BLaER1 (cell line): ENCODE measurements at regions not wholly inside any gene's neighbourhood (a gene's known extent, or its start where the extent isn't known, plus 50 kb on each side); places are given as distances from the start of the nearest gene placed in this dataset.

Source experiments
- H3K27ac ChIP-seq: shearing (Covaris generic); formaldehyde crosslinking; 2 replicates; pipeline ENCODE4 v1.8.1; 2022
- H3K27me3 ChIP-seq: shearing (Covaris generic); formaldehyde crosslinking; 2 replicates; pipeline ENCODE4 v1.8.1; 2022
- H3K36me3 ChIP-seq: shearing (Covaris generic); formaldehyde crosslinking; 2 replicates; pipeline ENCODE4 v1.8.1; 2022
- H3K4me1 ChIP-seq: shearing (Covaris generic); formaldehyde crosslinking; 2 replicates; pipeline ENCODE4 v1.8.1; 2022
- H3K4me2 ChIP-seq: shearing (Covaris generic); formaldehyde crosslinking; 2 replicates; pipeline ENCODE4 v1.8.1; 2022
- H3K4me3 ChIP-seq: shearing (Covaris generic); formaldehyde crosslinking; 2 replicates; pipeline ENCODE4 v1.8.1; 2022
- H3K9ac ChIP-seq: shearing (Covaris generic); formaldehyde crosslinking; 2 replicates; pipeline ENCODE4 v1.8.1; 2022
- H3K9me3 ChIP-seq: shearing (Covaris generic); formaldehyde crosslinking; 2 replicates; pipeline ENCODE4 v1.8.1; 2022
- H4K20me1 ChIP-seq: shearing (Covaris generic); formaldehyde crosslinking; 2 replicates; pipeline ENCODE4 v1.8.1; 2022
- Cebpa-rat ChIP-seq: shearing (Covaris generic); IDR thresholded peaks from 2 replicates; pipeline ENCODE4 v1.8.1; 2022

GRCh38 chr13:77458736-77459135 lies 76.8 kb upstream of the SCEL start:
- no peak for TF ChIP-seq Cebpa-rat
- Histone ChIP-seq H3K4me2 (no peak overlapping the region), H3K36me3 (no peaks in the 10 kb centered on the region), H3K27ac (no peak overlapping the region), H3K9ac (no peak overlapping the region), H4K20me1 (no peaks in the 10 kb centered on the region), H3K4me3 (no peak overlapping the region), H3K4me1 (0 out of 2 replicates have a peak, but pooled peaks cover 6% of the 10 kb centered on the region), H3K27me3 (no peaks in the 10 kb centered on the region), H3K9me3 (no peaks in the 10 kb centered on the region)

DNA sequence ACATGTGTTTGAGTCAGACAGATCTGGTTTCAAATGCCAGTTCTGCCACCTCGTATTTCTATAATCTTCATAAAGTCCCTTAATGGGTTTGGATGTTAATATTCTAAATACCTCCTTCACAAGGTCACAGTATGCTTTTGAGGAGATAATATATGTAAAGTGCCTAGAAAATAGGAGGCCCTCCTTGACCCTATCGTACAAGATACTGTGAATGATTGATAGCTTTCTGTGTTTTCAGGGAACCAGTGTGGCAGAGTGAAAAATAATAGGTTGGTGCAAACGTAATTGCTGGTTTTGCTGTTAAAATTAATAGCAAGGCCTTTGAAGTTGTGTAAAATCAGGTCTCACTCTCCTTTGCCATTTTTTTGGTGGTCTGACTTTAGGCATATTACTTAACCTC lies 77.5 kb upstream of the SCEL start:
- no peak overlapping the region for H3K9ac ChIP-seq
- H3K4me3 ChIP-seq, result no peak overlapping the region
- H3K9me3 ChIP-seq, result no peaks in the 10 kb centered on the region
- H3K36me3 ChIP-seq, result no peaks in the 10 kb centered on the region
- no peaks in the 10 kb centered on the region for H4K20me1 ChIP-seq
- H3K27me3 ChIP-seq, result no peaks in the 10 kb centered on the region
- H3K27ac ChIP-seq, result no peak overlapping the region
- no peak overlapping the region for H3K4me2 ChIP-seq
- no peak for TF ChIP-seq Cebpa-rat
- H3K4me1 ChIP-seq, result 0 out of 2 replicates have a peak, but pooled peaks cover 6% of the 10 kb centered on the region

DNA sequence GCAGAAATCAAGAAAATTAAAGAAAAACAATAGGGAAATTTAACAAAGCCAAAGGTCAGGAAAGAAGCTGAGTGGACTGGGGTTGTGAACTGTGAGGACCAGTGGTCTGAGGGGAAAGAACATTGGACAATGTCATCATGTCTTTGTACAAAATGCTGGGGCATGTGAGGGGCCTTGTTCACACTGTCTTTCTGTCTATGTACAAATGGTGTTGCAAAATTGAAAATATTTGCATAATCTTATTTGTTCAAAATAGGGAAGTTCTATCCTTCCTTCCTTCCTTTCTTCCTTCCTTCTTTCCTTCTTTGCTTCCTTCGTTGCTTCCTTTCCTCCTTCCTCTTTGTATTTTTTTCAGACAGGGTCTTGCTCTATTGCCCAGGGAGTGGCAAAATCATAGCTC lies 79.2 kb upstream of the SCEL start:
- Histone ChIP-seq H3K36me3 (no peaks in the 10 kb centered on the region), H4K20me1 (no peaks in the 10 kb centered on the region), H3K4me2 (no peak overlapping the region), H3K4me3 (no peak overlapping the region), H3K9me3 (no peaks in the 10 kb centered on the region), H3K9ac (no peak overlapping the region), H3K27me3 (no peaks in the 10 kb centered on the region), H3K27ac (no peak overlapping the region), H3K4me1 (0 out of 2 replicates have a peak, but pooled peaks cover 6% of the 10 kb centered on the region)
- TF ChIP-seq Cebpa-rat, result no peak

- Histone ChIP-seq H3K9me3 (no peaks in the 10 kb centered on the region), H3K4me3 (no peak overlapping the region), H4K20me1 (no peaks in the 10 kb centered on the region), H3K27me3 (no peaks in the 10 kb centered on the region), H3K9ac (no peak overlapping the region), H3K4me1 (no peaks in the 10 kb centered on the region), H3K27ac (no peak overlapping the region), H3K4me2 (no peak overlapping the region), H3K36me3 (no peaks in the 10 kb centered on the region)
- TF ChIP-seq Cebpa-rat, result no peak
Measured at GRCh38 chr13:77449265-77449664, 86.2 kb upstream of the SCEL start.

- Histone ChIP-seq H3K9me3 (no peaks in the 10 kb centered on the region), H3K27me3 (no peaks in the 10 kb centered on the region), H3K4me1 (no peaks in the 10 kb centered on the region), H3K9ac (no peak overlapping the region), H4K20me1 (no peaks in the 10 kb centered on the region), H3K4me2 (no peak overlapping the region), H3K27ac (no peak overlapping the region), H3K36me3 (no peaks in the 10 kb centered on the region), H3K4me3 (no peak overlapping the region)
- TF ChIP-seq Cebpa-rat, result no peak
Measured at GRCh38 chr13:77448689-77449088, 86.8 kb upstream of the SCEL start.

DNA sequence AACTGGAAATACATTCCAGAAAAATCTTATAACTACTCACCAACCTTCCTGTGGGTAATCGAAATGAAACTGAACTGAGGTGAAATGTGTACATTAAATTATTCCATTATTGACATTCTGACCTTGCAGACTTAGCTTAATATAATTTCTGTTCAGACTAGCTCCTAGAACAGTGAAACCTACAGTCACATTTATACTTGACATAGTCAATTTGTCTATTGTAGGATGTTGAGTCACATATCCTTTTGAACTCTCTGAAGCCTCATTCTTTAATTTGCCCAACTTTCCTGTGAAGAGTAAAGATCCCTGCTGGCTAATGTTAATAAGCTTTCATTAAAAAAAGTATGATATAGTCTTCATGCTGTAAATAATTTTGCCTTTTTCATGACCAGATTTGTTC lies 92.0 kb upstream of the SCEL start:
- Histone ChIP-seq H3K9me3 (peaks cover 2% of the 10 kb centered on the region; the same call in 1 of the 2 replicates), H3K4me2 (no peak overlapping the region), H3K27me3 (no peaks in the 10 kb centered on the region), H3K9ac (no peak overlapping the region), H3K4me1 (no peaks in the 10 kb centered on the region), H3K36me3 (no peaks in the 10 kb centered on the region), H3K27ac (no peak overlapping the region), H4K20me1 (no peaks in the 10 kb centered on the region), H3K4me3 (no peak overlapping the region)
- no peak for TF ChIP-seq Cebpa-rat

GRCh38 chr13:77437267-77437666 lies 98.2 kb upstream of the SCEL start:
- H3K27ac ChIP-seq, result no peak overlapping the region

GRCh38 chr13:77434289-77434688 lies 101.2 kb upstream of the SCEL start:
- H3K27ac ChIP-seq, result no peak overlapping the region
- no peak for TF ChIP-seq Cebpa-rat
- H4K20me1 ChIP-seq, result no peaks in the 10 kb centered on the region
- H3K4me2 ChIP-seq, result no peak overlapping the region
- no peak overlapping the region for H3K9ac ChIP-seq
- peaks cover 4% of the 10 kb centered on the region; the same call in 1 of the 2 replicates for H3K9me3 ChIP-seq
- H3K27me3 ChIP-seq, result no peaks in the 10 kb centered on the region
- H3K36me3 ChIP-seq, result no peaks in the 10 kb centered on the region
- no peak overlapping the region for H3K4me3 ChIP-seq
- H3K4me1 ChIP-seq, result no peaks in the 10 kb centered on the region

More at GRCh38 chr13:77437267-77437666, 98.2 kb upstream of the SCEL start:
- Histone ChIP-seq H3K4me1 (no peaks in the 10 kb centered on the region), H3K4me2 (no peak overlapping the region), H3K9ac (no peak overlapping the region), H3K27me3 (no peaks in the 10 kb centered on the region), H3K36me3 (no peaks in the 10 kb centered on the region), H3K4me3 (no peak overlapping the region), H3K9me3 (peaks cover 4% of the 10 kb centered on the region; the same call in 1 of the 2 replicates), H4K20me1 (no peaks in the 10 kb centered on the region)
- no peak for TF ChIP-seq Cebpa-rat

DNA sequence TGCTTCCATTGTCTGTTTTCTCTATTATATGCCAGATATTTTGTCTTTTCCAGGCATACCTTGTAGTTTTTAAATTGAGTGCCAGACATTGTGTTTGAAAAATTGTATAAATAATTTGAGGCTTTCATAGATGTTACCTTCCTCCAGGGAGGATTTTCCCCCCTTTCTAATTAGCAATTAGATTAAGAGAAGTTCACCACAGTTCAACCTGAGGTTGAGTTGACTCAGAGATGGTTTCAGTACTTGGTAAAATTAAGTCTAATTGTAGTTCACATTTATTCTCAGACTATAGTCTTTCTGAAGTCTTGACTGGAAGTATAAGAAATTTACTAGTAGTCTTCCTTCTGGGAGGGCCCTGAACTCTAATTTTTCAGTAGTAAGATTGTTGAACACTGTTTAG lies 104.1 kb upstream of the SCEL start:
- Histone ChIP-seq H3K4me1 (no peaks in the 10 kb centered on the region), H4K20me1 (no peaks in the 10 kb centered on the region), H3K4me2 (no peak overlapping the region), H3K9ac (no peak overlapping the region), H3K27me3 (no peaks in the 10 kb centered on the region), H3K27ac (no peak overlapping the region), H3K9me3 (no peaks in the 10 kb centered on the region), H3K4me3 (no peak overlapping the region), H3K36me3 (no peaks in the 10 kb centered on the region)
- no peak for TF ChIP-seq Cebpa-rat

GRCh38 chr13:77430377-77430951 lies 103.6 kb upstream of the MYCBP2 start:
- no peak overlapping the region for H3K9ac ChIP-seq
- H3K4me3 ChIP-seq, result no peak overlapping the region
- no peak overlapping the region for H3K4me2 ChIP-seq
- H3K4me1 ChIP-seq, result no peaks in the 10 kb centered on the region
- H3K27me3 ChIP-seq, result no peaks in the 10 kb centered on the region
- H4K20me1 ChIP-seq, result no peaks in the 10 kb centered on the region
- no peaks in the 10 kb centered on the region for H3K9me3 ChIP-seq
- no peak for TF ChIP-seq Cebpa-rat
- no peak overlapping the region for H3K27ac ChIP-seq
- H3K36me3 ChIP-seq, result no peaks in the 10 kb centered on the region
